ENCODE measurements at regions not wholly inside any gene's neighbourhood (a gene's known extent, or its start where the extent isn't known, plus 50 kb on each side); places are given as distances from the start of the nearest gene placed in this dataset.

- Mint-ChIP-seq H3K4me1 (ENCODE audit: low read depth, unreplicated experiment) (no peaks in the 10 kb centered on the region), H3K27me3 (ENCODE audit: unreplicated experiment) (no peaks in the 10 kb centered on the region), H3K4me3 (ENCODE audit: low read depth, unreplicated experiment) (no peak overlapping the region), H3K9me3 (ENCODE audit: low read depth, unreplicated experiment) (no peaks in the 10 kb centered on the region), H3K36me3 (ENCODE audit: insufficient read depth, unreplicated experiment) (no peaks in the 10 kb centered on the region), H3K27ac (ENCODE audit: unreplicated experiment) (no peak overlapping the region)
- CTCF ChIA-PET: interaction anchor here (0.8 kb wide), 1 partner anchor 18 kb away, joined by 3 read pairs; no protein-coding TSS in a partner anchor
- BruUV-seq (replicated peaks): no TSS peak
- no peak for TF ChIP-seq CTCF (IDR thresholded peaks at IDR 0.05; ENCODE audit: unreplicated experiment)
- DNase-seq: no peak
- intact Hi-C loops (cut with micrococcal nuclease; ENCODE audit: unreplicated experiment): no loop called here
Observed at GRCh38 chr20:10749084-10749483, 75.3 kb upstream of the JAG1 start.

- no peak overlapping the region for H3K27ac Mint-ChIP-seq (ENCODE audit: unreplicated experiment)
Observed at GRCh38 chr20:10752206-10752605, 78.4 kb upstream of the JAG1 start.

GRCh38 chr20:10754824-10755223 is 81.0 kb upstream of the JAG1 start:
- DNase-seq: no peak
- BruUV-seq (replicated peaks): no TSS peak
- no peaks in the 10 kb centered on the region for H3K36me3 Mint-ChIP-seq (ENCODE audit: insufficient read depth, unreplicated experiment)
- no peaks in the 10 kb centered on the region for H3K27me3 Mint-ChIP-seq (ENCODE audit: unreplicated experiment)
- no peak overlapping the region for H3K4me3 Mint-ChIP-seq (ENCODE audit: low read depth, unreplicated experiment)
- no peak for TF ChIP-seq CTCF (IDR thresholded peaks at IDR 0.05; ENCODE audit: unreplicated experiment)
- intact Hi-C loops (cut with micrococcal nuclease; ENCODE audit: unreplicated experiment): no loop called here
- no peaks in the 10 kb centered on the region for H3K4me1 Mint-ChIP-seq (ENCODE audit: low read depth, unreplicated experiment)
- CTCF ChIA-PET: no interaction called here
- H3K27ac Mint-ChIP-seq (ENCODE audit: unreplicated experiment): no peak overlapping the region
- H3K9me3 Mint-ChIP-seq (ENCODE audit: low read depth, unreplicated experiment): no peaks in the 10 kb centered on the region

More at GRCh38 chr20:10752206-10752605, 78.4 kb upstream of the JAG1 start:
- no peak for TF ChIP-seq CTCF (IDR thresholded peaks at IDR 0.05; ENCODE audit: unreplicated experiment)
- Mint-ChIP-seq H3K9me3 (ENCODE audit: low read depth, unreplicated experiment) (no peaks in the 10 kb centered on the region), H3K36me3 (ENCODE audit: insufficient read depth, unreplicated experiment) (no peaks in the 10 kb centered on the region), H3K27me3 (ENCODE audit: unreplicated experiment) (no peaks in the 10 kb centered on the region), H3K4me3 (ENCODE audit: low read depth, unreplicated experiment) (no peak overlapping the region), H3K4me1 (ENCODE audit: low read depth, unreplicated experiment) (no peaks in the 10 kb centered on the region)
- intact Hi-C loops (cut with micrococcal nuclease; ENCODE audit: unreplicated experiment): no loop called here
- BruUV-seq (replicated peaks): no TSS peak
- CTCF ChIA-PET: no interaction called here
- DNase-seq: no peak

- Mint-ChIP-seq H3K4me3 (ENCODE audit: low read depth, unreplicated experiment) (no peak overlapping the region), H3K27me3 (ENCODE audit: unreplicated experiment) (no peaks in the 10 kb centered on the region), H3K36me3 (ENCODE audit: insufficient read depth, unreplicated experiment) (no peaks in the 10 kb centered on the region), H3K4me1 (ENCODE audit: low read depth, unreplicated experiment) (peaks cover 16% of the 10 kb centered on the region), H3K27ac (ENCODE audit: unreplicated experiment) (no peak overlapping the region), H3K9me3 (ENCODE audit: low read depth, unreplicated experiment) (no peaks in the 10 kb centered on the region)
- intact Hi-C loops (cut with micrococcal nuclease; ENCODE audit: unreplicated experiment): no loop called here
- BruUV-seq (replicated peaks): no TSS peak
- CTCF ChIA-PET: no interaction called here
- no peak for TF ChIP-seq CTCF (IDR thresholded peaks at IDR 0.05; ENCODE audit: unreplicated experiment)
- no peak for DNase-seq
Observed at GRCh38 chr20:10758446-10758845, 84.6 kb upstream of the JAG1 start.

All from Calu3 (cell line).